ENCODE measurements at regions not wholly inside any gene's neighbourhood (a gene's known extent, or its start where the extent isn't known, plus 50 kb on each side); places are given as distances from the start of the nearest gene placed in this dataset.

GRCh38 chr16:59170099-59170712, 436.1 kb upstream of the GOT2 start:
- TF ChIP-seq ZBTB33 (IDR thresholded peaks at IDR 0.05; ENCODE audit: borderline replicate concordance, low read depth) (no peak), CTCF (IDR thresholded peaks at IDR 0.05) (no peak)

Data from SK-N-SH (cell line).